ENCODE measurements at regions not wholly inside any gene's neighbourhood (a gene's known extent, or its start where the extent isn't known, plus 50 kb on each side); places are given as distances from the start of the nearest gene placed in this dataset.
A peak's percentile ranks its signal among the peaks of the same experiment; 100 is the strongest.

GRCh38 chr2:215746887-215747615 lies 266.3 kb downstream of the MREG start:
- peak in 1 of 2 donors; percentile 63 for DNase-seq (ENCODE audit: low read depth in 2 of 2)
- H3K4me3 ChIP-seq (replicated peaks in 1 of 2; ENCODE audit: low read depth in 2 of 2, low read length in 2 of 2), result no peak overlapping the region
- TF ChIP-seq CTCF (IDR thresholded peaks at IDR 0.05; ENCODE audit: low read depth, low read length), result no peak

- DNase-seq (ENCODE audit: low read depth in 2 of 2), result no peak
- no peak for TF ChIP-seq CTCF (IDR thresholded peaks at IDR 0.05; ENCODE audit: low read depth, low read length)
- H3K4me3 ChIP-seq (replicated peaks in 1 of 2; ENCODE audit: low read depth in 2 of 2, low read length in 2 of 2), result no peak overlapping the region
These were observed 267.0 kb downstream of the MREG start for GRCh38 chr2:215746226-215746886.

- no peak for TF ChIP-seq CTCF (IDR thresholded peaks at IDR 0.05; ENCODE audit: low read depth, low read length)
- no peak for DNase-seq (ENCODE audit: low read depth in 2 of 2)
- H3K4me3 ChIP-seq (replicated peaks in 1 of 2; ENCODE audit: low read depth in 2 of 2, low read length in 2 of 2), result no peak overlapping the region
These were observed 268.0 kb downstream of the MREG start for GRCh38 chr2:215745331-215745730.

- DNase-seq (ENCODE audit: low read depth in 2 of 2), result no peak
- no peak for TF ChIP-seq CTCF (IDR thresholded peaks at IDR 0.05; ENCODE audit: low read depth, low read length)
- no peak overlapping the region for H3K4me3 ChIP-seq (replicated peaks in 1 of 2; ENCODE audit: low read depth in 2 of 2, low read length in 2 of 2)
These were observed 268.8 kb downstream of the MREG start for GRCh38 chr2:215744514-215744913.

GRCh38 chr2:215743066-215743465 lies 270.3 kb downstream of the MREG start:
- DNase-seq (ENCODE audit: low read depth in 2 of 2), result no peak
- no peak for TF ChIP-seq CTCF (IDR thresholded peaks at IDR 0.05; ENCODE audit: low read depth, low read length)
- H3K4me3 ChIP-seq (replicated peaks in 1 of 2; ENCODE audit: low read depth in 2 of 2, low read length in 2 of 2), result no peak overlapping the region

- no peak for TF ChIP-seq CTCF (IDR thresholded peaks at IDR 0.05; ENCODE audit: low read depth, low read length)
- DNase-seq (ENCODE audit: low read depth in 2 of 2), result no peak
- H3K4me3 ChIP-seq (replicated peaks in 1 of 2; ENCODE audit: low read depth in 2 of 2, low read length in 2 of 2), result no peak overlapping the region
These were observed 271.3 kb downstream of the MREG start for GRCh38 chr2:215742021-215742420.
